GM19397 (cell line): ENCODE measurements at regions not wholly inside any gene's neighbourhood (a gene's known extent, or its start where the extent isn't known, plus 50 kb on each side); places are given as distances from the start of the nearest gene placed in this dataset.

Experiments
- ATAC-seq: cut with Tn5 transposase; IDR thresholded peaks from one replicate; pipeline ENCODE4 v1.9.1; 2021; ENCODE audit warnings: mild to moderate bottlenecking, moderate library complexity; ENCODE audit not compliant: unreplicated experiment

GRCh38 chr1:182196897-182197870 is 135.7 kb upstream of the ZNF648 start:
- no peak for ATAC-seq

GRCh38 chr1:182195733-182196132 is 134.2 kb upstream of the ZNF648 start:
- ATAC-seq: no peak

GRCh38 chr1:182193908-182194550 is 132.5 kb upstream of the ZNF648 start:
- ATAC-seq: no peak

GRCh38 chr1:182192966-182193365 is 131.5 kb upstream of the ZNF648 start:
- ATAC-seq: no peak

- no peak for ATAC-seq
These were observed 130.7 kb upstream of the ZNF648 start for GRCh38 chr1:182192215-182192614.

GRCh38 chr1:182191381-182192115 is 130.0 kb upstream of the ZNF648 start:
- no peak for ATAC-seq

GRCh38 chr1:182189535-182190066 is 128.1 kb upstream of the ZNF648 start:
- ATAC-seq: no peak

GRCh38 chr1:182186757-182187146 is 125.2 kb upstream of the ZNF648 start:
- ATAC-seq: no peak

GRCh38 chr1:182185842-182186756 is 124.6 kb upstream of the ZNF648 start:
- no peak for ATAC-seq

GRCh38 chr1:182185136-182185535 is 123.6 kb upstream of the ZNF648 start:
- no peak for ATAC-seq

GRCh38 chr1:182183606-182184005 is 122.1 kb upstream of the ZNF648 start:
- ATAC-seq: no peak

GRCh38 chr1:182182311-182182710 is 120.8 kb upstream of the ZNF648 start:
- ATAC-seq: no peak

- ATAC-seq: no peak
These were observed 119.7 kb upstream of the ZNF648 start for GRCh38 chr1:182181167-182181572.

- ATAC-seq: no peak
These were observed 113.9 kb upstream of the ZNF648 start for GRCh38 chr1:182175361-182175931.

GRCh38 chr1:182174513-182174855 is 113.0 kb upstream of the ZNF648 start:
- ATAC-seq: no peak

- ATAC-seq: no peak
These were observed 112.4 kb upstream of the ZNF648 start for GRCh38 chr1:182173808-182174512.

GRCh38 chr1:182172699-182173098 is 111.2 kb upstream of the ZNF648 start:
- ATAC-seq: no peak

GRCh38 chr1:182170891-182171461 is 109.5 kb upstream of the ZNF648 start:
- ATAC-seq: no peak

- ATAC-seq: no peak
These were observed 107.7 kb upstream of the ZNF648 start for GRCh38 chr1:182169203-182169602.
